GM12878 (cell line): ENCODE measurements at regions not wholly inside any gene's neighbourhood (a gene's known extent, or its start where the extent isn't known, plus 50 kb on each side); places are given as distances from the start of the nearest gene placed in this dataset.

Source experiments
- ATAC-seq: fragments of 200-7000 bp; cut with Tn5 transposase; 3 replicates; pipeline ENCODE4 v1.9.1; 2020; ENCODE audit warnings: mild to moderate bottlenecking, moderate library complexity
- BruUV-seq: library from RNA; stranded (reverse); fragments of 400-500 nt; replicated peaks from 2 replicates; lab custom pipeline; 2021; lab: Mats Ljungman, UMichigan
- CTCF ChIA-PET: fragments of 300-600 bp; sonication (Branson Sonifier 250); formaldehyde crosslinking; extraction: SDS; loops from one replicate; lab custom pipeline; 2021; ENCODE audit warnings: inconsistent platforms; lab: Yijun Ruan, JAX
- POLR2A ChIA-PET: fragments of 350-600 bp; formaldehyde crosslinking; extraction: SDS; loops from one replicate; lab custom pipeline; 2021; ENCODE audit warnings: inconsistent platforms; lab: Charles Lee
- RAD21 ChIA-PET: fragments of 300-600 bp; sonication (Branson Sonifier 250); formaldehyde crosslinking; loops from one replicate; lab custom pipeline; 2023; ENCODE audit warnings: antibody characterized with exemption; ENCODE audit not compliant: unreplicated experiment; lab: Charles Lee
- SMC1A ChIA-PET: fragments of 300-600 bp; sonication (Branson Sonifier 250); formaldehyde crosslinking; loops from one replicate; lab custom pipeline; 2023; ENCODE audit not compliant: unreplicated experiment, uncharacterized antibody; lab: Charles Lee
- DNase-seq: peaks from one replicate; pipeline ENCODE4 v3.0.0-alpha.2; 2011; ENCODE audit warnings: low read depth, low spot score
- FAIRE-seq: peaks from 3 replicates; lab custom pipeline; 2011; peaks lifted over from hg19 to GRCh38; lab: Jason Lieb, UNC
- H2AFZ ChIP-seq: 2 replicates; pipeline ENCODE4 v1.6.0; 2011; ENCODE audit warnings: low read depth, low read length, control low read depth; ENCODE audit not compliant: control insufficient read depth
- H3K27ac ChIP-seq: 2 replicates; pipeline ENCODE4 v1.5.1; 2011; ENCODE audit warnings: control low read depth; ENCODE audit not compliant: control insufficient read depth, insufficient read depth
- H3K27me3 ChIP-seq, 2 experiments: replicated peaks in 1 of 2; 2 replicates each; pipeline versions ENCODE4 v1.6.0 to v1.6.1; 2011; ENCODE audit warnings: low read length in 1 of 2; ENCODE audit not compliant: control insufficient read depth in 2 of 2, insufficient read depth in 2 of 2
- H3K36me3 ChIP-seq, 2 experiments: 2 replicates each; pipeline ENCODE4 v1.5.1; 2011; ENCODE audit warnings: low read length in 1 of 2; ENCODE audit not compliant: control insufficient read depth in 2 of 2, insufficient read depth in 2 of 2
- H3K4me1 ChIP-seq: 2 replicates; pipeline ENCODE4 v1.6.1; 2011; ENCODE audit warnings: mild to moderate bottlenecking, low read length, moderate library complexity, mixed read lengths; ENCODE audit not compliant: control insufficient read depth, insufficient read depth
- H3K4me2 ChIP-seq: 2 replicates; pipeline ENCODE4 v1.6.0; 2011; ENCODE audit warnings: control low read depth; ENCODE audit not compliant: control insufficient read depth, insufficient read depth
- H3K4me3 ChIP-seq: fragments of 200-600 bp; sonication (generic); 2 replicates; pipeline ENCODE4 v1.5.1; 2016
- H3K79me2 ChIP-seq: 2 replicates; pipeline ENCODE4 v1.6.0; 2011; ENCODE audit warnings: low read length; ENCODE audit not compliant: control insufficient read depth, insufficient read depth
- H3K9ac ChIP-seq: 2 replicates; pipeline ENCODE4 v1.8.0; 2011; ENCODE audit warnings: low read length, control low read depth, mixed read lengths; ENCODE audit not compliant: control insufficient read depth, insufficient read depth
- H3K9me3 ChIP-seq: replicated peaks from 3 replicates; pipeline ENCODE4 v1.5.1; 2011; ENCODE audit warnings: mild to moderate bottlenecking, low read length; ENCODE audit not compliant: control insufficient read depth, insufficient read depth
- H4K20me1 ChIP-seq: 2 replicates; pipeline ENCODE4 v1.6.0; 2011; ENCODE audit not compliant: control insufficient read depth, insufficient read depth
- ATF7 ChIP-seq: fragments of 450-650 bp; IDR thresholded peaks from 2 replicates; pipeline ENCODE4 v1.6.1; 2016; ENCODE audit warnings: low read depth, mild to moderate bottlenecking
- FOXM1 ChIP-seq: IDR thresholded peaks from 2 replicates; pipeline ENCODE4 v1.6.1; 2012; ENCODE audit warnings: low read depth, mild to moderate bottlenecking, inconsistent platforms, low read length, moderate library complexity
- NFIC ChIP-seq: IDR thresholded peaks from 2 replicates; pipeline ENCODE4 v1.6.1; 2012; ENCODE audit warnings: low read depth, mild to moderate bottlenecking, inconsistent platforms, low read length, moderate library complexity
- TCF12 ChIP-seq: IDR thresholded peaks from 2 replicates; pipeline ENCODE4 v1.6.1; 2011; ENCODE audit warnings: low read depth, mild to moderate bottlenecking, low read length
- TCF3 ChIP-seq: IDR thresholded peaks from 2 replicates; pipeline ENCODE4 v1.6.1; 2012; ENCODE audit warnings: low read depth, mild to moderate bottlenecking, low read length, borderline replicate concordance; ENCODE audit not compliant: insufficient read depth
- WGBS: methylation state at CpG from one replicate; pipeline ENCODE4 v1.1.6; 2016; ENCODE audit warnings: low lambda C conversion rate; ENCODE audit not compliant: insufficient replicate concordance, insufficient coverage; ENCODE audit errors: missing lambda C conversion rate; 5-methylcytosine and 5-hydroxymethylcytosine counted together
- in situ Hi-C: fragments of 300-500 bp; cut with MboI; formaldehyde crosslinking; loops from 9 replicates; pipeline ENCODE4 v1.14.3; 2018; ENCODE audit warnings: mixed read lengths
- intact Hi-C: fragments of 100-400 bp; cut with micrococcal nuclease; formaldehyde crosslinking; loops from one replicate; pipeline ENCODE4 v1.14.2; 2022; ENCODE audit not compliant: unreplicated experiment
- TF ChIP-seq, protein P1 (sequence below): IDR thresholded peaks from 2 replicates; pipeline ENCODE4 v1.6.1; 2012; ENCODE audit warnings: low read depth, low read length, improper control_type of control experiment
- TF ChIP-seq, protein P2 (sequence below): fragments of 450-650 bp; IDR thresholded peaks from 2 replicates; pipeline ENCODE4 v1.6.1; 2017; ENCODE audit warnings: mild to moderate bottlenecking, moderate library complexity

DNA sequence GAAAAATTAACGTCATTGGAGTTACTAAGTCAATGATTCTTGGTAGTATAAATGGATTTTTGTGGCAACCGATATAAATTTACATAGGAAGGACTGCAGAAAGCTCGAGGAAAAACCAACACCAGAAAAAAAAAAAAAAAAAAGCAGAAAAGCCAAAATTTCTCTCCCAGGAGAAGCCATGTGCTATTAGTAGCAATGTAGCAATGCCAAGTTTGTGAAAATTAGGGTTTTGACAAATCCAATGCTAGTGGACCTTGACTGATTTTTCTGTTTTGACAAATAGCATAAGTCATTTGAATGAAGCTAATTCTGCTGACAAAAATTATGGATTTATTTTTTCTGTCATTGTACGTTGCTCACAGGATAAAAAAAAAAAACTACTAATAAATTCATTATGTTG, 1561.9 kb downstream of the MRPL39 start:
- intact Hi-C loops (no loop called here), in situ Hi-C loops (no loop called here)
- Histone ChIP-seq H2AFZ (no peak overlapping the region), H3K9ac (no peak overlapping the region), H3K4me2 (no peak overlapping the region), H4K20me1 (no peaks in the 10 kb centered on the region), H3K4me1 (no peaks in the 10 kb centered on the region), H3K36me3 (no peaks in the 10 kb centered on the region), H3K27ac (no peak overlapping the region), H3K4me3 (no peak overlapping the region), H3K9me3 (no peaks in the 10 kb centered on the region), H3K27me3 (no peaks in the 10 kb centered on the region), H3K79me2 (no peaks in the 10 kb centered on the region)
- ChIA-PET POLR2A (no interaction called here), CTCF (interaction anchor here (0.6 to 1.9 kb wide), 9 partner anchors 9 to 1434 kb away, joined by 3 to 7 read pairs (median 3); no protein-coding TSS in a partner anchor), RAD21 (interaction anchor here (0.6 kb wide), 1 partner anchor 202 kb away, joined by 3 read pairs; no protein-coding TSS in a partner anchor), SMC1A (interaction anchor here (0.6 to 1.0 kb wide), 3 partner anchors 395 to 1256 kb away, joined by 3 read pairs; no protein-coding TSS in a partner anchor)
- WGBS: 25% methylated on average over 4 of the region's 4 CpGs
- no peak for DNase-seq
- FAIRE-seq: no peak
- TF ChIP-seq NFIC: no peak
- no peak for TF ChIP-seq FOXM1
- TF ChIP-seq, protein P1, sequence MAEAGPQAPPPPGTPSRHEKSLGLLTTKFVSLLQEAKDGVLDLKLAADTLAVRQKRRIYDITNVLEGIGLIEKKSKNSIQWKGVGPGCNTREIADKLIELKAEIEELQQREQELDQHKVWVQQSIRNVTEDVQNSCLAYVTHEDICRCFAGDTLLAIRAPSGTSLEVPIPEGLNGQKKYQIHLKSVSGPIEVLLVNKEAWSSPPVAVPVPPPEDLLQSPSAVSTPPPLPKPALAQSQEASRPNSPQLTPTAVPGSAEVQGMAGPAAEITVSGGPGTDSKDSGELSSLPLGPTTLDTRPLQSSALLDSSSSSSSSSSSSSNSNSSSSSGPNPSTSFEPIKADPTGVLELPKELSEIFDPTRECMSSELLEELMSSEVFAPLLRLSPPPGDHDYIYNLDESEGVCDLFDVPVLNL: no peak
- TF ChIP-seq TCF12: no peak
- TF ChIP-seq, protein P2, sequence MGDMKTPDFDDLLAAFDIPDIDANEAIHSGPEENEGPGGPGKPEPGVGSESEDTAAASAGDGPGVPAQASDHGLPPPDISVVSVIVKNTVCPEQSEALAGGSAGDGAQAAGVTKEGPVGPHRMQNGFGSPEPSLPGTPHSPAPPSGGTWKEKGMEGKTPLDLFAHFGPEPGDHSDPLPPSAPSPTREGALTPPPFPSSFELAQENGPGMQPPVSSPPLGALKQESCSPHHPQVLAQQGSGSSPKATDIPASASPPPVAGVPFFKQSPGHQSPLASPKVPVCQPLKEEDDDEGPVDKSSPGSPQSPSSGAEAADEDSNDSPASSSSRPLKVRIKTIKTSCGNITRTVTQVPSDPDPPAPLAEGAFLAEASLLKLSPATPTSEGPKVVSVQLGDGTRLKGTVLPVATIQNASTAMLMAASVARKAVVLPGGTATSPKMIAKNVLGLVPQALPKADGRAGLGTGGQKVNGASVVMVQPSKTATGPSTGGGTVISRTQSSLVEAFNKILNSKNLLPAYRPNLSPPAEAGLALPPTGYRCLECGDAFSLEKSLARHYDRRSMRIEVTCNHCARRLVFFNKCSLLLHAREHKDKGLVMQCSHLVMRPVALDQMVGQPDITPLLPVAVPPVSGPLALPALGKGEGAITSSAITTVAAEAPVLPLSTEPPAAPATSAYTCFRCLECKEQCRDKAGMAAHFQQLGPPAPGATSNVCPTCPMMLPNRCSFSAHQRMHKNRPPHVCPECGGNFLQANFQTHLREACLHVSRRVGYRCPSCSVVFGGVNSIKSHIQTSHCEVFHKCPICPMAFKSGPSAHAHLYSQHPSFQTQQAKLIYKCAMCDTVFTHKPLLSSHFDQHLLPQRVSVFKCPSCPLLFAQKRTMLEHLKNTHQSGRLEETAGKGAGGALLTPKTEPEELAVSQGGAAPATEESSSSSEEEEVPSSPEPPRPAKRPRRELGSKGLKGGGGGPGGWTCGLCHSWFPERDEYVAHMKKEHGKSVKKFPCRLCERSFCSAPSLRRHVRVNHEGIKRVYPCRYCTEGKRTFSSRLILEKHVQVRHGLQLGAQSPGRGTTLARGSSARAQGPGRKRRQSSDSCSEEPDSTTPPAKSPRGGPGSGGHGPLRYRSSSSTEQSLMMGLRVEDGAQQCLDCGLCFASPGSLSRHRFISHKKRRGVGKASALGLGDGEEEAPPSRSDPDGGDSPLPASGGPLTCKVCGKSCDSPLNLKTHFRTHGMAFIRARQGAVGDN: no peak
- no peak for TF ChIP-seq TCF3
- TF ChIP-seq ATF7: no peak
- no peak for ATAC-seq
- no TSS peak for BruUV-seq
